Psoas muscle (tissue), 7 donors: ENCODE measurements at regions not wholly inside any gene's neighbourhood (a gene's known extent, or its start where the extent isn't known, plus 50 kb on each side); places are given as distances from the start of the nearest gene placed in this dataset.
"Not testable (repeated sequence)": the region's sequence is repeated elsewhere in the genome, so short reads cannot be mapped to it uniquely, and the experiment has no call there.

Experiments used
- ATAC-seq, 4 donors: fragments of 200-7000 bp; cut with Tn5 transposase; one replicate each; pipeline ENCODE4 v1.9.1; 2020; ENCODE audit warnings: moderate library complexity in 3 of 4, mild to moderate bottlenecking in 2 of 4
- DNase-seq, 2 donors: peaks; one replicate each; pipeline ENCODE4 v3.0.0-alpha.2; 2020
- H3K27ac ChIP-seq: fragments of 200-600 bp; one replicate; pipeline ENCODE4 v1.8.0; 2022
- H3K27me3 ChIP-seq, 3 donors: fragments of 200-600 bp in 1 of 3; one replicate each; pipeline versions ENCODE4 v1.6.1 to v1.8.0; 2013 to 2022; ENCODE audit warnings: low read length in 2 of 3, mild to moderate bottlenecking in 2 of 3, moderate library complexity in 1 of 3; ENCODE audit not compliant: insufficient read depth in 3 of 3
- H3K36me3 ChIP-seq, 2 donors: fragments of 200-600 bp in 1 of 2; one replicate each; pipeline versions ENCODE4 v1.6.1 to v1.8.0; 2013 to 2022; ENCODE audit warnings: low read depth in 1 of 2, mild to moderate bottlenecking in 1 of 2, moderate library complexity in 1 of 2; ENCODE audit not compliant: insufficient read depth in 1 of 2
- H3K4me1 ChIP-seq: fragments of 200-600 bp; one replicate; pipeline ENCODE4 v1.8.0; 2022
- H3K4me3 ChIP-seq: fragments of 200-600 bp; one replicate; pipeline ENCODE4 v1.8.0; 2022; ENCODE audit warnings: mild to moderate bottlenecking
- H3K9me3 ChIP-seq: fragments of 200-600 bp; one replicate; pipeline ENCODE4 v1.8.0; 2022
- WGBS, 3 donors: extraction: QIAGEN DNeasy Blood & Tissue Kit; methylation state at CpG; one replicate each; pipeline versions ENCODE4 v1.1.6 to v1.1.7; 2013; 5-methylcytosine and 5-hydroxymethylcytosine counted together
- intact Hi-C, 2 donors: fragments of 100-400 bp; cut with DNase I; formaldehyde crosslinking; loops; one replicate each; pipeline versions ENCODE4 v1.11.0 to v1.14.2; 2022
- TF ChIP-seq, protein P1 (sequence below): fragments of 200-600 bp; IDR thresholded peaks from one replicate; pipeline ENCODE4 v1.8.0; 2022; ENCODE audit warnings: antibody characterized with exemption
- donor health status: healthy with polysubstance abuse.
- donor health status: DM: no; HTN: no; CAD: no; lungs with moderate emphysema.
- donor health status: Bipolar disorder and iron deficiency.
- donor health status: healthy.
- donor health status: DM: yes; HTN: yes; CAD: no.
- donor health status: DM: no; HTN: no; CAD: no.
- donor health status: DM: yes; HTN: yes; CAD: no.

DNA sequence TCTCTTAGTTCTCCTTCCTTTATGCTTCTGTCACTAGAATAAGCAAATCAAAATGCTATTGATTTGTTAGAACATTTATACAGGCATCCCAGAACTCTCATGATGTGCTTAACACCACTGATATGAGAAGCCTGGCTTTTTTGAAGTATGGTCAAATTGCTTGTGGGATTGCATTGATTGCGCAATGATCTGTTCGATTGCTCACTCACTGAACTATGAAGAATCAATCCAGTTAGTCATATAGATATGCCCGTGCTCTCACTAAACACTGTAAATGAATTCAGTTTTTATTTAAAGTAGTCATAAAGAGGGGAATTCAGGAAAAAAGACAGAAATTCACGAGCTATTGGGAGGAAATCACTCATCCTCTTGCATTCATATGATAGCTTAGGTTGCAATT lies 1237.8 kb downstream of the SUCLG1 start:
- DNase-seq = no peak
- Histone ChIP-seq H3K27me3 (no peaks in the 10 kb centered on the region), H3K27ac (no peak overlapping the region), H3K4me3 (no peak overlapping the region), H3K36me3 (no peaks in the 10 kb centered on the region), H3K4me1 (no peaks in the 10 kb centered on the region), H3K9me3 (no peaks in the 10 kb centered on the region)
- WGBS, 3 donors = 85 to 92% (median 87%) methylated on average over 4 of the region's 4 CpGs
- intact Hi-C loops = no loop called here
- no peak for ATAC-seq
- TF ChIP-seq, protein P1, sequence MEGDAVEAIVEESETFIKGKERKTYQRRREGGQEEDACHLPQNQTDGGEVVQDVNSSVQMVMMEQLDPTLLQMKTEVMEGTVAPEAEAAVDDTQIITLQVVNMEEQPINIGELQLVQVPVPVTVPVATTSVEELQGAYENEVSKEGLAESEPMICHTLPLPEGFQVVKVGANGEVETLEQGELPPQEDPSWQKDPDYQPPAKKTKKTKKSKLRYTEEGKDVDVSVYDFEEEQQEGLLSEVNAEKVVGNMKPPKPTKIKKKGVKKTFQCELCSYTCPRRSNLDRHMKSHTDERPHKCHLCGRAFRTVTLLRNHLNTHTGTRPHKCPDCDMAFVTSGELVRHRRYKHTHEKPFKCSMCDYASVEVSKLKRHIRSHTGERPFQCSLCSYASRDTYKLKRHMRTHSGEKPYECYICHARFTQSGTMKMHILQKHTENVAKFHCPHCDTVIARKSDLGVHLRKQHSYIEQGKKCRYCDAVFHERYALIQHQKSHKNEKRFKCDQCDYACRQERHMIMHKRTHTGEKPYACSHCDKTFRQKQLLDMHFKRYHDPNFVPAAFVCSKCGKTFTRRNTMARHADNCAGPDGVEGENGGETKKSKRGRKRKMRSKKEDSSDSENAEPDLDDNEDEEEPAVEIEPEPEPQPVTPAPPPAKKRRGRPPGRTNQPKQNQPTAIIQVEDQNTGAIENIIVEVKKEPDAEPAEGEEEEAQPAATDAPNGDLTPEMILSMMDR = no peak

GRCh38 chr2:83217854-83218253 lies 1241.2 kb downstream of the SUCLG1 start:
- intact Hi-C loops = no loop called here
- Histone ChIP-seq H3K27me3 (no peaks in the 10 kb centered on the region), H3K36me3 (no peaks in the 10 kb centered on the region), H3K4me1 (no peaks in the 10 kb centered on the region), H3K27ac (no peak overlapping the region), H3K9me3 (no peaks in the 10 kb centered on the region), H3K4me3 (no peak overlapping the region)
- WGBS, 3 donors = 55 to 64% (median 58%) methylated on average over 4 of the region's 4 CpGs
- ATAC-seq = no peak
- TF ChIP-seq, protein P1 = no peak
- DNase-seq = no peak

- intact Hi-C loops = no loop called here
- Histone ChIP-seq H3K27ac (no peak overlapping the region), H3K27me3 (no peaks in the 10 kb centered on the region), H3K36me3 (no peaks in the 10 kb centered on the region), H3K9me3 (no peaks in the 10 kb centered on the region), H3K4me1 (no peaks in the 10 kb centered on the region), H3K4me3 (no peak overlapping the region)
- WGBS, 3 donors = 0 to 4% (median 0%) methylated on average over 1 of the region's 1 CpG
- TF ChIP-seq, protein P1 = peak; percentile 37
- no peak for DNase-seq
- no peak for ATAC-seq
Measured at GRCh38 chr2:83196225-83196624, 1262.9 kb downstream of the SUCLG1 start.

DNA sequence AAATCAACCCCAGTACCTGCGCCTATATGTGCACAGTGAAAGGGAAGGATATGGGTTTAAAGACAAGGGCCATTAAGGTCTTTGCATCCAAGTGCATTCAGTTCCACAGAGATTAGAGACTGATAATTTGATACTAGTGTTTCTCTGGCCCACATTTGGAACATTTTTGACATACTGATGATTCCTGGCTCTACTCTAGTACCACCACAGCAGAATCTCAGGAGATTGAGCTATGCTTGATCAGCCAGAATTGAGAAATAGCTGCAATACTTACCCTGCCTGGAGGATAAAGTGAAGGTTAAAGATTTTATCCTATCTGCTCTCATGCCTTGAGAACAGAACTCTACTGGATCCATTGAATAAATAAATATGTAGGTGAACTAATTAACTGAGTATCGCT lies 1267.8 kb downstream of the SUCLG1 start:
- intact Hi-C loops = no loop called here
- no peak overlapping the region for H3K4me3 ChIP-seq
- whole genome bisulfite sequencing, 3 donors = 91 to 93% (median 92%) methylated on average over 2 of the region's 2 CpGs
- TF ChIP-seq, protein P1 = no peak
- H3K27me3 ChIP-seq = no peaks in the 10 kb centered on the region
- no peak for DNase-seq
- H3K27ac ChIP-seq = no peak overlapping the region
- H3K36me3 ChIP-seq = no peaks in the 10 kb centered on the region
- no peak for ATAC-seq
- H3K9me3 ChIP-seq = no peaks in the 10 kb centered on the region
- H3K4me1 ChIP-seq = no peaks in the 10 kb centered on the region

DNA sequence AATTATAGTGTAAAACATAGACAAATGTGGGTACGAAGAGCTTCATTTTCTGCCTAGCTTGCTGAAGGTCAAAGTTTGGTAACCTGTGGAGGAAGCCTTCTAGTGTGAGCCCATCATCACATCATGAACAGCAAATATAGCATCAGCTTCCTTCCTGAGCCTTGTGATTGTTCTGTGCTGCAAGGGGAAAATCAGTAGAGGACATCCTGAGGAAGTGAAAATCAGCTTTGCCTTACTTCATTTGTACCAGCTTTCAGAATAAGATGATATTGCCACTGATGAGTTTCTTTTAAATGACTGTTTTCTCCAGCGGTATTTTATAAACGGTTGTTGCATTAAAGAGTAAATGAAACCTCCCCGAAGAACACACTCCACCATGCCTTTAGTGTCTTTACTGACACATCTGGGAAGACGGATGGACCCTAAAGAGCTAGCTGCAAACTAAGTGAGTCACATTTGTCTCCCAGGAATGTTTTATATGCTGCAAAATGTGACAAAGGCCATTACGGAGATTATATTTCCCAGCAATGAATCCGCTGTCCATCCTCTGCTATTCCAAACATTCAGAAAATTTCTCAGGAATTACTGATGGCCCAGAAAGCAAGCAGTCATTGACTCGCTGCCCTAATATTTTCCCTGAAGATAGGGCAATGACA lies 1272.8 kb downstream of the SUCLG1 start:
- ATAC-seq (no peak), DNase-seq (no peak)
- Histone ChIP-seq H3K4me3 (no peak overlapping the region), H3K9me3 (no peaks in the 10 kb centered on the region), H3K4me1 (no peaks in the 10 kb centered on the region), H3K27ac (no peak overlapping the region), H3K36me3 (no peaks in the 10 kb centered on the region), H3K27me3 (no peaks in the 10 kb centered on the region)
- intact Hi-C loops = no loop called here
- TF ChIP-seq, protein P1 = no peak
- 24 to 40% (median 27%) methylated on average over 8 of the region's 8 CpGs for WGBS, 3 donors

- 93 to 95% (median 95%) methylated on average over 30 to 34 of the region's 34 CpGs for WGBS, 3 donors
- H3K36me3 ChIP-seq, DNase-seq, ATAC-seq, H3K27me3 ChIP-seq, intact Hi-C loops, H3K4me1 ChIP-seq, H3K4me3 ChIP-seq, H3K27ac ChIP-seq, H3K9me3 ChIP-seq: not testable (repeated sequence)
Measured at GRCh38 chr2:83180862-83181530, 1278.1 kb downstream of the SUCLG1 start.
